ENCODE measurements at regions not wholly inside any gene's neighbourhood (a gene's known extent, or its start where the extent isn't known, plus 50 kb on each side); places are given as distances from the start of the nearest gene placed in this dataset.

DNA sequence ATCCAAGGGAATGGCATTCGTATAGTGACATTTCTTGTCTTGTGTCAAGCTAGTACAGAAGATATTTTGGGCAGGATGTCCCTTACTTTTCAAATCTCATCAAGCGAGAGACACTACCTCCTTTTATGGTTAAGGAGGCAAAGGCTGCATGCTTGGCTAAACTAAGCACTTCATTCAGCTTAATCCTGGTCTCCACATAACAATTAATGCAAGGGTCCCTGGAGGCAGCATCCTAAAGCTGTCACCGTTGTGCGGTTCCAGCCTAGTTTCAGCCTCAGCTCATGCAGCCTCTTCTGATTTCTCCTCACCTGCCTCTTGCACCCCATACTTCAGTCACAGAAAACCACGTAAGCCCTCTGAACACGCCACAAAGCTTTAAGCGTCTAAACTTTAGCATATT is 67.1 kb upstream of the SLC22A23 start:
- TF ChIP-seq POLR2AphosphoS5 (IDR thresholded peaks at IDR 0.05): no peak
- TF ChIP-seq, protein P1, sequence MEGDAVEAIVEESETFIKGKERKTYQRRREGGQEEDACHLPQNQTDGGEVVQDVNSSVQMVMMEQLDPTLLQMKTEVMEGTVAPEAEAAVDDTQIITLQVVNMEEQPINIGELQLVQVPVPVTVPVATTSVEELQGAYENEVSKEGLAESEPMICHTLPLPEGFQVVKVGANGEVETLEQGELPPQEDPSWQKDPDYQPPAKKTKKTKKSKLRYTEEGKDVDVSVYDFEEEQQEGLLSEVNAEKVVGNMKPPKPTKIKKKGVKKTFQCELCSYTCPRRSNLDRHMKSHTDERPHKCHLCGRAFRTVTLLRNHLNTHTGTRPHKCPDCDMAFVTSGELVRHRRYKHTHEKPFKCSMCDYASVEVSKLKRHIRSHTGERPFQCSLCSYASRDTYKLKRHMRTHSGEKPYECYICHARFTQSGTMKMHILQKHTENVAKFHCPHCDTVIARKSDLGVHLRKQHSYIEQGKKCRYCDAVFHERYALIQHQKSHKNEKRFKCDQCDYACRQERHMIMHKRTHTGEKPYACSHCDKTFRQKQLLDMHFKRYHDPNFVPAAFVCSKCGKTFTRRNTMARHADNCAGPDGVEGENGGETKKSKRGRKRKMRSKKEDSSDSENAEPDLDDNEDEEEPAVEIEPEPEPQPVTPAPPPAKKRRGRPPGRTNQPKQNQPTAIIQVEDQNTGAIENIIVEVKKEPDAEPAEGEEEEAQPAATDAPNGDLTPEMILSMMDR (IDR thresholded peaks at IDR 0.05): no peak

Data from gastroesophageal sphincter (tissue), 3 donors.